ENCODE measurements at regions not wholly inside any gene's neighbourhood (a gene's known extent, or its start where the extent isn't known, plus 50 kb on each side); places are given as distances from the start of the nearest gene placed in this dataset.

DNA sequence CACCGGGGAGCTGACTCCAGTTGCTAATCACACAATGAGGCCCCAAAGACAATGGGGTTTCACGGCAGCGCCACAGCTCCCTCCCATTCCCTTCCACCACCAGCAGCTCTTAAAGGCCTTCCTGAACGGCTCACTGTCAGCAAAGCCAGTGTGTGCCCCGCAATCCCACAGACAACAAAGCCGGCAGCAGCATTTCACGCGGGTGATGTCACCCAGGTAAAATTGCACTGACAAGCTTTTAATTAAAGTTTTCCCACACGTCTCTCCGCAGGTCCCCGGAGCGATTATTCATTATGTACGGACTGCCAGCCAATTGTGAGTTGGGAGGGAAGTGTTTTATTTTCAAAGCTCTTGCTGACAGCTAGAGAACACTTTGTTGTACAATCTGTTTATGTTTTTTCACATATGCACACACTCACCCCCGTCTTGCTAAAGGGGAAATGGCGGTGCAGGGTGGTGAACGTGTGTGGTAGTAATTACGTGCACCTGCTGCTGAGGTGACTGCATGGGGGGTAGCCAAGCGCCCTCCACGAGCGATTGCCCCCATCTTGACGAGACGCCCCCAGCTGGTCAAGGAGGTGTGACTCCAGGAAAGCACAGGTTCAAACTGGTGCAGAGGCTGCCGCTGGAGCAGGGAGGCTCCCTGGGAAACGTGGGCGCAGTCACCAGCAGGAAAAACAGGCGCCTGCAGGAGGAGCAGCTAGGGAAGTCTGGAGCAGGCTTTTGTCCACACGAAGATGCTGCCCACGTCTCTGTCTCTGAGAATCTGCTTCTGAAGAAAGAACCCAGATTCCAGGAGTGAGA is 65.0 kb downstream of the IRX2 start:
- TF ChIP-seq EZH2 (optimal IDR thresholded peaks at IDR 0.05; ENCODE audit: low read depth, low read length) = no peak
- TF ChIP-seq, protein P1, sequence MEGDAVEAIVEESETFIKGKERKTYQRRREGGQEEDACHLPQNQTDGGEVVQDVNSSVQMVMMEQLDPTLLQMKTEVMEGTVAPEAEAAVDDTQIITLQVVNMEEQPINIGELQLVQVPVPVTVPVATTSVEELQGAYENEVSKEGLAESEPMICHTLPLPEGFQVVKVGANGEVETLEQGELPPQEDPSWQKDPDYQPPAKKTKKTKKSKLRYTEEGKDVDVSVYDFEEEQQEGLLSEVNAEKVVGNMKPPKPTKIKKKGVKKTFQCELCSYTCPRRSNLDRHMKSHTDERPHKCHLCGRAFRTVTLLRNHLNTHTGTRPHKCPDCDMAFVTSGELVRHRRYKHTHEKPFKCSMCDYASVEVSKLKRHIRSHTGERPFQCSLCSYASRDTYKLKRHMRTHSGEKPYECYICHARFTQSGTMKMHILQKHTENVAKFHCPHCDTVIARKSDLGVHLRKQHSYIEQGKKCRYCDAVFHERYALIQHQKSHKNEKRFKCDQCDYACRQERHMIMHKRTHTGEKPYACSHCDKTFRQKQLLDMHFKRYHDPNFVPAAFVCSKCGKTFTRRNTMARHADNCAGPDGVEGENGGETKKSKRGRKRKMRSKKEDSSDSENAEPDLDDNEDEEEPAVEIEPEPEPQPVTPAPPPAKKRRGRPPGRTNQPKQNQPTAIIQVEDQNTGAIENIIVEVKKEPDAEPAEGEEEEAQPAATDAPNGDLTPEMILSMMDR (IDR thresholded peaks at IDR 0.05; ENCODE audit: low read length) = no peak
